Activated CD4-positive, alpha-beta T cell treated with anti-CD3 and anti-CD28 coated beads for 36 hours (primary cell): ENCODE measurements at regions not wholly inside any gene's neighbourhood (a gene's known extent, or its start where the extent isn't known, plus 50 kb on each side); places are given as distances from the start of the nearest gene placed in this dataset.

ENCODE experiments used
- ATAC-seq: fragments of 200-7000 bp; cut with Tn5 transposase; one replicate; pipeline ENCODE4 v1.10.0; 2021; ENCODE audit warnings: mild to moderate bottlenecking, moderate library complexity
- CTCF ChIA-PET: fragments of 350-600 bp; sonication (Branson Sonifier 250); formaldehyde crosslinking; loops from one replicate; lab custom pipeline; 2021; ENCODE audit warnings: antibody characterized with exemption; lab: Charles Lee
- POLR2A ChIA-PET: fragments of 350-600 bp; sonication (Branson Sonifier 250); formaldehyde crosslinking; loops from one replicate; lab custom pipeline; 2021; ENCODE audit warnings: antibody characterized with exemption, inconsistent platforms; lab: Charles Lee
- DNase-seq: peaks from one replicate; pipeline ENCODE4 v3.0.0-alpha.2; 2020
- H3K27ac Mint-ChIP-seq: one replicate; pipeline ENCODE4 v1.8.0; 2021; ENCODE audit warnings: mixed read lengths
- H3K27me3 Mint-ChIP-seq: one replicate; pipeline ENCODE4 v1.8.0; 2021; ENCODE audit warnings: mixed read lengths
- H3K36me3 Mint-ChIP-seq: one replicate; pipeline ENCODE4 v1.8.0; 2021; ENCODE audit warnings: low read depth, mixed read lengths
- H3K4me1 Mint-ChIP-seq: one replicate; pipeline ENCODE4 v1.8.0; 2021; ENCODE audit warnings: mixed read lengths
- H3K4me3 Mint-ChIP-seq: one replicate; pipeline ENCODE4 v1.8.0; 2021; ENCODE audit warnings: mild to moderate bottlenecking, moderate library complexity, mixed read lengths
- H3K9me3 Mint-ChIP-seq: one replicate; pipeline ENCODE4 v1.8.0; 2021; ENCODE audit warnings: low read depth, mixed read lengths
- intact Hi-C, 2 experiments: fragments of 100-400 bp; cut with DNase I in 1 of 2; cut with micrococcal nuclease in 1 of 2; formaldehyde crosslinking; loops; one replicate each; pipeline versions ENCODE4 v1.14.2 to v1.15.1; 2022 to 2024; cut with DNase I, micrococcal nuclease

- no peak for DNase-seq
- intact Hi-C loops = no loop called here
- ChIA-PET CTCF (no interaction called here), POLR2A (no interaction called here)
- Mint-ChIP-seq H3K4me3 (no peak overlapping the region), H3K27ac (no peak overlapping the region), H3K4me1 (no peaks in the 10 kb centered on the region), H3K9me3 (peaks cover 11% of the 10 kb centered on the region), H3K27me3 (no peaks in the 10 kb centered on the region), H3K36me3 (no peaks in the 10 kb centered on the region)
- ATAC-seq = no peak
Measured at GRCh38 chr4:136183513-136183912, 1348.8 kb downstream of the PCDH18 start.

- Mint-ChIP-seq H3K36me3 (no peaks in the 10 kb centered on the region), H3K4me1 (no peaks in the 10 kb centered on the region), H3K27ac (no peak overlapping the region), H3K27me3 (no peaks in the 10 kb centered on the region), H3K4me3 (no peak overlapping the region), H3K9me3 (peaks cover 3% of the 10 kb centered on the region)
- DNase-seq = no peak
- ChIA-PET POLR2A (no interaction called here), CTCF (interaction anchor here (1.3 kb wide), 1 partner anchor 9 kb away, joined by 3 read pairs; no protein-coding TSS in a partner anchor)
- intact Hi-C loops = no loop called here
- no peak for ATAC-seq
Measured at GRCh38 chr4:136156947-136157346, 1375.3 kb downstream of the PCDH18 start.

- peaks cover 13% of the 10 kb centered on the region for H3K9me3 Mint-ChIP-seq
- H3K36me3 Mint-ChIP-seq = no peaks in the 10 kb centered on the region
- no peak for DNase-seq
- no peak overlapping the region for H3K27ac Mint-ChIP-seq
- no peaks in the 10 kb centered on the region for H3K27me3 Mint-ChIP-seq
- H3K4me1 Mint-ChIP-seq = no peaks in the 10 kb centered on the region
- no peak overlapping the region for H3K4me3 Mint-ChIP-seq
- ATAC-seq = no peak
- CTCF ChIA-PET = no interaction called here
- intact Hi-C loops = no loop called here
- POLR2A ChIA-PET = no interaction called here
Measured at GRCh38 chr4:136150046-136150445, 1382.2 kb downstream of the PCDH18 start.

- Mint-ChIP-seq H3K36me3 (no peaks in the 10 kb centered on the region), H3K4me3 (no peak overlapping the region), H3K27me3 (no peaks in the 10 kb centered on the region), H3K27ac (no peak overlapping the region), H3K4me1 (no peaks in the 10 kb centered on the region), H3K9me3 (peaks cover 4% of the 10 kb centered on the region)
- ChIA-PET CTCF (interaction anchor here (1.4 kb wide), 1 partner anchor 16 kb away, joined by 3 read pairs; no protein-coding TSS in a partner anchor), POLR2A (no interaction called here)
- DNase-seq = no peak
- ATAC-seq = no peak
- intact Hi-C loops = no loop called here
Measured at GRCh38 chr4:136136601-136137000, 1395.7 kb downstream of the PCDH18 start.

- intact Hi-C loops = no loop called here
- ChIA-PET CTCF (interaction anchor here (0.6 to 0.8 kb wide), 2 partner anchors 428 to 469 kb away, joined by 3 to 4 read pairs; no protein-coding TSS in a partner anchor), POLR2A (no interaction called here)
- Mint-ChIP-seq H3K36me3 (no peaks in the 10 kb centered on the region), H3K27ac (no peak overlapping the region), H3K4me3 (no peak overlapping the region), H3K4me1 (no peaks in the 10 kb centered on the region), H3K27me3 (no peaks in the 10 kb centered on the region), H3K9me3 (peaks cover 4% of the 10 kb centered on the region)
- ATAC-seq (no peak), DNase-seq (no peak)
Measured at GRCh38 chr4:136124251-136124745, 1408.0 kb downstream of the PCDH18 start.

- CTCF ChIA-PET = interaction anchor here (1.0 kb wide), 1 partner anchor 15 kb away, joined by 3 read pairs; no protein-coding TSS in a partner anchor
- POLR2A ChIA-PET = no interaction called here
- H3K27ac Mint-ChIP-seq = no peak overlapping the region
- no peaks in the 10 kb centered on the region for H3K36me3 Mint-ChIP-seq
- intact Hi-C loops = no loop called here
- H3K4me3 Mint-ChIP-seq = no peak overlapping the region
- no peaks in the 10 kb centered on the region for H3K27me3 Mint-ChIP-seq
- ATAC-seq = no peak
- no peaks in the 10 kb centered on the region for H3K4me1 Mint-ChIP-seq
- DNase-seq = no peak
- H3K9me3 Mint-ChIP-seq = peaks cover 1% of the 10 kb centered on the region
Measured at GRCh38 chr4:136121426-136121825, 1410.9 kb downstream of the PCDH18 start.

- no peaks in the 10 kb centered on the region for H3K36me3 Mint-ChIP-seq
- H3K4me1 Mint-ChIP-seq = no peaks in the 10 kb centered on the region
- DNase-seq (no peak), ATAC-seq (no peak)
- no peak overlapping the region for H3K4me3 Mint-ChIP-seq
- no peaks in the 10 kb centered on the region for H3K27me3 Mint-ChIP-seq
- ChIA-PET CTCF (no interaction called here), POLR2A (no interaction called here)
- intact Hi-C loops = no loop called here
- H3K9me3 Mint-ChIP-seq = no peaks in the 10 kb centered on the region
- H3K27ac Mint-ChIP-seq = no peak overlapping the region
Measured at GRCh38 chr4:136113921-136114320, 1418.4 kb downstream of the PCDH18 start.

GRCh38 chr4:136112116-136112515 is 1420.2 kb downstream of the PCDH18 start:
- ChIA-PET POLR2A (no interaction called here), CTCF (no interaction called here)
- intact Hi-C loops = no loop called here

GRCh38 chr4:136106753-136107152 is 1425.5 kb downstream of the PCDH18 start:
- H3K4me3 Mint-ChIP-seq = no peak overlapping the region
- H3K36me3 Mint-ChIP-seq = no peaks in the 10 kb centered on the region
- DNase-seq (no peak), ATAC-seq (no peak)
- H3K27ac Mint-ChIP-seq = no peak overlapping the region
- H3K4me1 Mint-ChIP-seq = no peaks in the 10 kb centered on the region
- intact Hi-C loops = no loop called here
- no peaks in the 10 kb centered on the region for H3K27me3 Mint-ChIP-seq
- CTCF ChIA-PET = interaction anchor here (0.5 kb wide), 1 partner anchor 10 kb away, joined by 3 read pairs; no protein-coding TSS in a partner anchor
- POLR2A ChIA-PET = no interaction called here
- no peaks in the 10 kb centered on the region for H3K9me3 Mint-ChIP-seq

More at GRCh38 chr4:136112116-136112515, 1420.2 kb downstream of the PCDH18 start:
- no peaks in the 10 kb centered on the region for H3K9me3 Mint-ChIP-seq
- H3K36me3 Mint-ChIP-seq = no peaks in the 10 kb centered on the region
- no peak overlapping the region for H3K27ac Mint-ChIP-seq
- no peak overlapping the region for H3K4me3 Mint-ChIP-seq
- no peaks in the 10 kb centered on the region for H3K27me3 Mint-ChIP-seq
- no peak for DNase-seq
- ATAC-seq = no peak
- H3K4me1 Mint-ChIP-seq = no peaks in the 10 kb centered on the region

GRCh38 chr4:136103616-136104015 is 1428.7 kb downstream of the PCDH18 start:
- ATAC-seq (no peak), DNase-seq (no peak)
- Mint-ChIP-seq H3K36me3 (no peaks in the 10 kb centered on the region), H3K9me3 (peaks cover 3% of the 10 kb centered on the region), H3K4me3 (no peak overlapping the region), H3K27me3 (no peaks in the 10 kb centered on the region), H3K27ac (no peak overlapping the region), H3K4me1 (no peaks in the 10 kb centered on the region)
- POLR2A ChIA-PET = interaction anchor here (0.6 kb wide), 1 partner anchor 454 kb away, joined by 3 read pairs; no protein-coding TSS in a partner anchor
- CTCF ChIA-PET = no interaction called here
- intact Hi-C loops = no loop called here

- DNase-seq = no peak
- H3K4me1 Mint-ChIP-seq = no peaks in the 10 kb centered on the region
- H3K27me3 Mint-ChIP-seq = no peaks in the 10 kb centered on the region
- no peak overlapping the region for H3K27ac Mint-ChIP-seq
- no peak for ATAC-seq
- ChIA-PET CTCF (no interaction called here), POLR2A (no interaction called here)
- intact Hi-C loops = no loop called here
- H3K4me3 Mint-ChIP-seq = no peak overlapping the region
- no peaks in the 10 kb centered on the region for H3K36me3 Mint-ChIP-seq
- H3K9me3 Mint-ChIP-seq = peaks cover 3% of the 10 kb centered on the region
Measured at GRCh38 chr4:136097676-136098075, 1434.6 kb downstream of the PCDH18 start.

GRCh38 chr4:136088211-136088867 is 1444.0 kb downstream of the PCDH18 start:
- DNase-seq = no peak
- POLR2A ChIA-PET = no interaction called here

More at GRCh38 chr4:136088211-136088867, 1444.0 kb downstream of the PCDH18 start:
- ATAC-seq = no peak
- Mint-ChIP-seq H3K27ac (no peak overlapping the region), H3K4me3 (no peak overlapping the region), H3K36me3 (no peaks in the 10 kb centered on the region), H3K4me1 (no peaks in the 10 kb centered on the region), H3K27me3 (no peaks in the 10 kb centered on the region), H3K9me3 (peaks cover 1% of the 10 kb centered on the region)
- CTCF ChIA-PET = no interaction called here
- intact Hi-C loops = no loop called here
